GM18502 (cell line): ENCODE measurements at regions not wholly inside any gene's neighbourhood (a gene's known extent, or its start where the extent isn't known, plus 50 kb on each side); places are given as distances from the start of the nearest gene placed in this dataset.
"Not testable (repeated sequence)": the region's sequence is repeated elsewhere in the genome, so short reads cannot be mapped to it uniquely, and the experiment has no call there.

Experiments used
- ATAC-seq: cut with Tn5 transposase; IDR thresholded peaks from one replicate; pipeline ENCODE4 v1.9.1; 2021; ENCODE audit warnings: mild to moderate bottlenecking; ENCODE audit not compliant: unreplicated experiment, poor library complexity

DNA sequence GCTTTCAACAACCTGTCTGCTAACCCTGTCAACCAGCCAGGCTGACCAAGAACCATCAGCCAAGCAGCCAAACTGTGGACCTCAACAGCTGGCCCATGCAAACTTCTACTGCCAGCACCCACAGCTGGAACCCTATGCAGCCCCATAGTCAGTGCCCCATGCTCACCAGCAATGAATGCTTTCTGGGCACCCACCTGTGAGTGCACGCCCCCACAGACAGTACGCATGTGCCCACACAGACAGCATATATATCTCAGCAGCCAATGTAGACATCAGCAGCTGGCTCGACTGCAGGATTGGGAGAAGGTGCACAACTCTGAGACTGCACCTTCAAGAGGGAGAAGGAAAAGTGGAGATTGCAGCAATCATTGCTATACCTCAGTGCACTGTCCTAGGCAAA, 1534.6 kb downstream of the GRIK2 start:
- ATAC-seq = no peak

- ATAC-seq = no peak
These were observed 1524.7 kb downstream of the GRIK2 start for GRCh38 chr6:102918161-102918560.

GRCh38 chr6:102911571-102911970, 1518.1 kb downstream of the GRIK2 start:
- ATAC-seq = no peak

DNA sequence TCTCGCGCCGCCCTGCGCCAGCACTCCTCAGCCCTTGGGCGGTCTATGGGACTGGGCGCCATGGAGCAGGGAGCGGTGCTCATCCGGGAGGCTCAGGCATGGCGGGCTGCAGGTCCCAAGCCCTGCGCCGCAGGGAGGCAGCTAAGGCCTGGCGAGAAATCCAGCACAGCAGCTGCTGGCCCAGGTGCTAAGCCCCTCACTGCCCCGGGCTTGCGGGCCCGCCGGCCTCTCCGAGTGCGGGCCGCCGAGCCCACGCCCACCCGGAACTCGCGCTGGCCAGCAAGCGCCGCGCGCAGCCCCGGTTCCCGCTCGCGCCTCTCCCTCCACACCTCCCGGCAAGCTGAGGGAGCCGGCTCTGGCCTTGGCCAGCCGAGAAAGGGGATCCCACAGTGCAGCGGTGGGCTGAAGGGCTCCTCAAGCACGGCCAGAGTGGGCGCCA, 1517.2 kb downstream of the GRIK2 start:
- ATAC-seq = not testable (repeated sequence)

DNA sequence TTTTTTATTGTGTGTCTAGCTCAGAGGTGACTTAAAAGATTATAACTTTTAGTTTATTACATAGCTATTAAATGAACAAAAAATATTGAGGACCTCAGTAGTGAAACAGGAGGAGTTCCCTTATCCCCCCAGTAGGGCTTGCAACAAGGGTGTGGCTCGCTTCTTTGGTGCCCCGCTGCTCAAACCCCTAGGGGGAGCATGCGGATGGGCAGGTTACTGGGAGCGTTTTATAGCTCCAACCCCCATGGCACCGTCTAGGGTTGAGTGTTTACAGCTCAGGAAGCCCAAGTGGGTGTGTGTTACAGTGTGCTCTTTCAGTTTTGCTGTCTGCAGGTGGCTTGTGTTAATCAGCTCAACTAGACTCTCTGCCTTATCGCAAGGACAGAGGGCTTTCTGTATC, 1513.7 kb downstream of the GRIK2 start:
- ATAC-seq = no peak

- ATAC-seq = no peak
These were observed 1509.0 kb downstream of the GRIK2 start for GRCh38 chr6:102902471-102902870.

DNA sequence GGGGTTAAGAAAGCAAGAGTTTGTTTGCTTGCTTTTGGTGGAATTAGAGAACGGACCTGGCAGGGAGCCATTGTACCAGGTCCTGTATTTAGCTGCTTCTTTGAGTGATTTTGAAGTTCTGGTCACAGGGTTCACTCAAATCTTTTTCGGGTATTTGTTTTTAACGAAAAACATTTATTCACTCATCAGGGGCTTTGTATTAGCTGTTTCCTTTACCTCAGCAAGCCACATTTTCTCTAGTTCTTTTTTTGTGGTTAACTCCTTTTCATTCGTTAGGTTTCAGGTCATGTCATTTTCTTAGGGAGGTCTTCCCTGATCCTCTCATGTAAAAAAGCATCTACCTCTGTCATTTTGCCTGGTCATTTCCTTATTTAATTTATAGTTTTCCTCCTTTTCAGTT, 1502.2 kb downstream of the GRIK2 start:
- no peak for ATAC-seq

DNA sequence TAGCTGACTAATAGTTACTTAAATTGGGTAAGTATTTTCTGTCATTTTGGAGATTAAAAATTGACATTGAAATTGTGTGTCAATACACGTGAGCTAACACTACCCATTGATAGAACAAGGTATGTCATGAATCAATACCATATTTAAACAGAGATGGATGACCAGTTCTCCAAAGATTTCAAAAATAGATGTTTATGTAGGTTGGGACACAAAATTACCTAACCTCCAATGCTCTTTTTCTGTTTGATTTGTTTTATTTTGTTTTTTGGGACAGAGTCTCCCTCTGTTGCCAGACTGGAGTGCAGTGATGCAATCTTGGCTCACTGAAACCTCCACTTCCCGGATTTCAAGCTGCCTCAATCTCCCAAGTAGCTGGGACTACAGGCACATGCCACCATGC, 1491.7 kb downstream of the GRIK2 start:
- no peak for ATAC-seq

GRCh38 chr6:102853249-102853955, 1459.9 kb downstream of the GRIK2 start:
- no peak for ATAC-seq

GRCh38 chr6:102848796-102849195, 1455.3 kb downstream of the GRIK2 start:
- no peak for ATAC-seq

DNA sequence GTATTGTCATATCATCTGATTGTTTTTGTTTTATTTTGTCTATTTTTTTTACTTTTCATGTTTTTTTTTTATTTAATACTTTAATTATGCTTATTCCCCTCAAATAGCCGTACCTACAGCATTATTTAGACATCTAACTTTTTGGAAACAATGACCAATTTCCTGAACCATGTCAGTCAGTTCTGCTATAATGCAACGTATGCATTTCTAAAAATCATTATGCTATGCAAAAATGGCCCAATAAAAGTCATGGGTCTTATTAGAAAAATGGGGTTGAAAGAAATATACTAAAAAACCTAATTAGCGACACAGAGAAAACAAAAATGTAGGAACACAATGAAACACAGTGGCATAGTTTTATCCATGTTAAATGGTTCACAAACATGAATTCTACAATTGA, 1454.7 kb downstream of the GRIK2 start:
- no peak for ATAC-seq

GRCh38 chr6:102841060-102841459, 1447.6 kb downstream of the GRIK2 start:
- no peak for ATAC-seq

GRCh38 chr6:102832021-102832420, 1438.5 kb downstream of the GRIK2 start:
- no peak for ATAC-seq

GRCh38 chr6:102820098-102820497, 1426.6 kb downstream of the GRIK2 start:
- ATAC-seq = no peak

DNA sequence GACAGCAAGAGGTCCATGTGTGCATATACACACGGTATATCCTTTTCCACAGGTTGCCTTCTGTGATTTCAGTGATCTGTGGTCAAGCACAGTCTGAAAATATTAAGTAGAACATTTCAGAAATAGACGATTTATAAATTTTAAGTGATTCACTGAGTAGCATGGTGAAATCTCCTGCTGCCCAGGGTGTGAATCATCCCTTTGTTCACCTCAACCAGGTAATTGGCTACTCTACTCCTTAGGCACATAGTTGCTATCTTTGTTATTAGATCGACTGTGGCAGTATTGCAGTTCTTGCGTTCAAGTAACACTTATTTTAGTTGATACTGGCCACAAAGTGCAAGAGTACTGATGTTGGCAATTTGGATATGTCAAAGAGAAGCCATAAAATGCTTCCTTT, 1421.7 kb downstream of the GRIK2 start:
- no peak for ATAC-seq

GRCh38 chr6:102813489-102814275, 1420.2 kb downstream of the GRIK2 start:
- no peak for ATAC-seq

DNA sequence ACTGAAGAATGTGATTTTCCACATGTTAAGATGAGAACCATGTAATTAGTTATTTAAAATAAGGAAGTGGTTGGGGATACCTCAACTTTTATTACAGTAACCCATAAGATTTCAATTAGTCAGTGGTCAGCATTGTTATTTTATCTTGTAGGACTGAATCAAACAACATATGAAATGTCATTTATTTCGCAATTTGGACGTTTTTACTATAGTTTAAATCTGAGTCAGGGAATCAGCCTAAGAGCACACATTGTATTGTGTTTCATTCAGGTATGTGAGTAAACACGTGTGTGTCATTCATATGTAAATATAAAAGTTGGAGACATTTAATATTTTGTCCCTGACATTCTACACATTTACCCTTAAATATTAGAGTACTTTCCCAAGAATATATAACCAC, 1418.7 kb downstream of the GRIK2 start:
- no peak for ATAC-seq

GRCh38 chr6:102808944-102809505, 1415.5 kb downstream of the GRIK2 start:
- ATAC-seq = not testable (repeated sequence)

GRCh38 chr6:102799051-102799450, 1405.5 kb downstream of the GRIK2 start:
- no peak for ATAC-seq

DNA sequence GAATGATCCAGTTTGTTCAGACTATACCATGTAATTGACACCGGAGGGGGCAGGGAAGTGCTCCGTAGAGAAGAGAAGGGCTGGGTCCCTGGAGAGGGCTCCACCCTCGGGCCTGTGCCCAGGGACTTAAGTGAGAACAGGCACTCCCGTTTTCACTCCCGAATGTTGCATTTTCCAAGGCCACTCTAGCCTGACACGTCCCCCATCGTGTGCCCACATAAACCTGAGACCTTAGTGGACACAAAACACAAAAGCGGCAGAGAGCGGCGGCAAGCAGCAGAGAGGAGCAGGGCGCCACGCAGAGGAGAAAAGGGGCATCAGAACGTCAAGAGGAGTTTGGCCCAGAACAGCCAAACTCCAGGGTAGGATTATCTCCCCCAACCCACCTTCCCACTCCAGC, 1405.1 kb downstream of the GRIK2 start:
- no peak for ATAC-seq

DNA sequence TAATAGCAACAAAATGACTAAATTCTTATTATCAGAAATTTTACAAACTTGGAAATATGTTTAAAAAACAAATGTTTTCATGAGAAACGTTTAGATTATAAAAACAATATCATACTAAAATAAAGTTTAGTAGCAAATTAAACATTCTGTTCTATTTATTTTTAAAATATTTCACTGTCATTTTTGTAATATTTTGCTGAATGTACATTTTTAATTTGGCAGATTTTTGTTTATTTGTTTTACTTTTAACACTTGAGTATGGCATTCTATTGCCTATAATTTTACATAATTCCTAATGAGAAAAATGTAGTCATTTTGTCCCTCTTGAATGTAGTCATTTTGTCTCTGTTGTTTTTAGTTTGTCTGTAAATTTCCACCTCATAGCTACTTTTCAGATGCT, 1400.2 kb downstream of the GRIK2 start:
- no peak for ATAC-seq
